Hepatocyte (in vitro differentiated cells): ENCODE measurements at regions not wholly inside any gene's neighbourhood (a gene's known extent, or its start where the extent isn't known, plus 50 kb on each side); places are given as distances from the start of the nearest gene placed in this dataset.

Source experiments
- DNase-seq: peaks from one replicate; pipeline ENCODE4 v3.0.0-alpha.2; 2016; ENCODE audit warnings: low spot score
- H2AFZ ChIP-seq: fragments of 200-600 bp; sonication (generic); 2 replicates; pipeline ENCODE4 v1.6.0; 2016; ENCODE audit warnings: antibody characterized with exemption, mild to moderate bottlenecking
- H3K27ac ChIP-seq: fragments of 200-600 bp; sonication (generic); 2 replicates; pipeline ENCODE4 v1.5.1; 2016; ENCODE audit warnings: mild to moderate bottlenecking
- H3K27me3 ChIP-seq: fragments of 200-600 bp; sonication (generic); 2 replicates; pipeline ENCODE4 v1.6.1; 2016
- H3K36me3 ChIP-seq: fragments of 200-600 bp; sonication (generic); replicated peaks from 2 replicates; pipeline ENCODE4 v1.5.1; 2016; ENCODE audit warnings: low read depth; ENCODE audit not compliant: insufficient read depth
- H3K4me1 ChIP-seq: fragments of 200-600 bp; sonication (generic); 2 replicates; pipeline ENCODE4 v1.5.1; 2016; ENCODE audit warnings: mild to moderate bottlenecking, moderate library complexity; ENCODE audit not compliant: insufficient read depth
- H3K4me2 ChIP-seq: fragments of 200-600 bp; sonication (generic); 2 replicates; pipeline ENCODE4 v1.6.0; 2016
- H3K4me3 ChIP-seq: fragments of 200-600 bp; sonication (generic); 2 replicates; pipeline ENCODE4 v1.5.1; 2016; ENCODE audit warnings: mild to moderate bottlenecking
- H3K79me2 ChIP-seq: fragments of 200-600 bp; sonication (generic); 2 replicates; pipeline ENCODE4 v1.6.0; 2017; ENCODE audit warnings: mild to moderate bottlenecking
- H3K9me2 ChIP-seq: fragments of 200-600 bp; sonication (generic); replicated peaks from 2 replicates; pipeline ENCODE4 v1.6.0; 2017; ENCODE audit warnings: mild to moderate bottlenecking; ENCODE audit not compliant: insufficient read depth
- H3K9me3 ChIP-seq: fragments of 200-600 bp; sonication (generic); 2 replicates; pipeline ENCODE4 v1.5.1; 2016; ENCODE audit warnings: low read depth, mild to moderate bottlenecking
- H4K20me1 ChIP-seq: fragments of 200-600 bp; sonication (generic); 2 replicates; pipeline ENCODE4 v1.6.0; 2016; ENCODE audit warnings: mild to moderate bottlenecking; ENCODE audit not compliant: insufficient read depth, poor library complexity, severe bottlenecking
- CTCF ChIP-seq: fragments of 200-600 bp; sonication (generic); IDR thresholded peaks from 2 replicates; pipeline ENCODE4 v1.5.1; 2016; ENCODE audit warnings: antibody characterized with exemption, mild to moderate bottlenecking; ENCODE audit not compliant: poor library complexity
- EZH2 ChIP-seq: fragments of 200-600 bp; sonication (generic); IDR thresholded peaks from 2 replicates; pipeline ENCODE4 v1.6.1; 2016; ENCODE audit warnings: antibody characterized with exemption, mild to moderate bottlenecking, borderline replicate concordance
- EZH2phosphoT487 ChIP-seq: fragments of 200-600 bp; sonication (generic); IDR thresholded peaks from one replicate; pipeline ENCODE4 v1.6.1; 2018; ENCODE audit warnings: antibody characterized with exemption, mild to moderate bottlenecking, low read depth, moderate library complexity; ENCODE audit not compliant: unreplicated experiment, severe bottlenecking
- WGBS: methylation state at CpG from one replicate; pipeline ENCODE4 v1.1.6; 2016; ENCODE audit warnings: low lambda C conversion rate; ENCODE audit errors: missing lambda C conversion rate; 5-methylcytosine and 5-hydroxymethylcytosine counted together

DNA sequence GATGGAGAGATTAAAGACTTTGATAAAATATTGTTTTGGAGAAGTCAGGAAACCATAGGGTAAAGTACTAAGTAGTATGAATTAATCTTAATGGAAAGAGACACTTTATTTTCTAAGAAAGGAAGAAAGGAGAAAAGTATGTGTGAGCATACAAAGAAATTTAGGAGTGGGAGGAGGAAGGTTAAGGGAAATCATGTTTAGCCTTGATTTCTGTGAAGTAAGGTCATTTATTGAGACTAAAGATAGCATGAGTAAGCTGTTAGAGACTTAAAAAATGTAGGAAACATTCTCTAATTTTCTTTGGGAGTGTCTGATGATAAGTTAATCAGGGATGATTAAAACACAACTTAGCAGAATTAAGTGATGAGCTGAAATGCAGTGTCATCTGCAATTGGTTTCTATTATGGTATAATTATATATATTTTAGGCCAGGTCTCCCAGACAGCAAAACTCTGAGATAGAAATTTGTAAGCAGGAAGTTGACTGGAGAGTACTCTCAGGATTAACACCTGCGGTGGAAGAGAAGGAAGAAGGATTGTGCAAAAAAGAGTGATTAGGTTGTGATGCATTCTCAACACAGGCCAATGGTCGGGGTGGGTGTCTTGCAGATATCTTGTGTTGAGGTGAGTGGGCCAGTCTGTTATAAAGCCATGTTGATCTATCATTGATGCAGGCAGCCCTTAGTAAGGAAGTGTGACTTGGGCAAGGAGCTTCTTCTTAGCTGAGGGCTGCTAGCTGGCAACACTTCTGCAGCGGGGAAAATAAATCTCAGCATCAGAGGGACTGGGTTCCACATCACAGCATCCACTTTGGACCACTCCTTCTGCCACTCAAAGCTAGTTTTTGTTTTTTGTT, 256.2 kb downstream of the AEBP2 start:
- Histone ChIP-seq H2AFZ (no peak overlapping the region), H3K79me2 (no peaks in the 10 kb centered on the region), H3K4me2 (no peak overlapping the region), H3K9me2 (no peaks in the 10 kb centered on the region), H3K27me3 (no peaks in the 10 kb centered on the region), H3K36me3 (no peaks in the 10 kb centered on the region), H3K9me3 (no peaks in the 10 kb centered on the region), H3K4me3 (no peak overlapping the region), H4K20me1 (no peaks in the 10 kb centered on the region), H3K27ac (no peak overlapping the region), H3K4me1 (no peaks in the 10 kb centered on the region)
- TF ChIP-seq CTCF (no peak), EZH2 (no peak), EZH2phosphoT487 (no peak)
- WGBS = 74% methylated on average over 3 of the region's 3 CpGs
- DNase-seq = no peak

- peaks cover 7% of the 10 kb centered on the region for H3K9me3 ChIP-seq
- no peak for DNase-seq
- H3K4me1 ChIP-seq = no peaks in the 10 kb centered on the region
- H3K9me2 ChIP-seq = no peaks in the 10 kb centered on the region
- no peaks in the 10 kb centered on the region for H3K79me2 ChIP-seq
- H3K4me3 ChIP-seq = no peak overlapping the region
- H3K27ac ChIP-seq = no peak overlapping the region
- no peak overlapping the region for H3K4me2 ChIP-seq
- H4K20me1 ChIP-seq = no peaks in the 10 kb centered on the region
- H3K36me3 ChIP-seq = no peaks in the 10 kb centered on the region
- H2AFZ ChIP-seq = no peak overlapping the region
- H3K27me3 ChIP-seq = no peaks in the 10 kb centered on the region
- WGBS = 87% methylated on average over 4 of the region's 4 CpGs
- TF ChIP-seq CTCF (no peak), EZH2phosphoT487 (no peak), EZH2 (no peak)
Observed at GRCh38 chr12:19700969-19701368, 261.7 kb downstream of the AEBP2 start.

DNA sequence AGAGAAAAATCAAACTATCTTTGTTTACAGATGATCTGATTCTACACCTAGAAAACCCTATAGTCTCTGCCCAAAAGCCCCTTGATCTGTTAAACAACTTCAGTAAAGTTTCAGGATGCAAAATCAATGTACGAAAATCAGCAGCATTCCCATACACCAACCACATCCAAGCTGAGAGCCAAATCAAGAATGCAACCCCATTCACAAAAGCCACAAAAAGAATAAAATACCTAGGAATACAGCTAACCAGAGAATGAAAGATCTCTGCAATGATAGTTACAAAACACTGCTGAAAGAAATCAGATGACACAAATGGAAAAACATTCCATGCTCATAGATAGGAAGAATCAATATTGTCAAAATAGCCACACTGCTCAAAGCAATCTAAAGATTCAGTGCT, 265.7 kb downstream of the AEBP2 start:
- Histone ChIP-seq H3K27ac (no peak overlapping the region), H3K36me3 (no peaks in the 10 kb centered on the region), H4K20me1 (no peaks in the 10 kb centered on the region), H3K79me2 (no peaks in the 10 kb centered on the region), H3K9me3 (peaks cover 7% of the 10 kb centered on the region), H2AFZ (no peak overlapping the region), H3K4me2 (no peak overlapping the region), H3K4me3 (no peak overlapping the region), H3K4me1 (no peaks in the 10 kb centered on the region), H3K27me3 (no peaks in the 10 kb centered on the region), H3K9me2 (no peaks in the 10 kb centered on the region)
- TF ChIP-seq EZH2 (no peak), CTCF (no peak), EZH2phosphoT487 (no peak)
- no peak for DNase-seq
- WGBS = 85% methylated on average over 1 of the region's 1 CpG
